SU-DHL-6 (cell line): ENCODE measurements at regions not wholly inside any gene's neighbourhood (a gene's known extent, or its start where the extent isn't known, plus 50 kb on each side); places are given as distances from the start of the nearest gene placed in this dataset.

ENCODE experiments used
- H2AFZ ChIP-seq: fragments of 200-600 bp; sonication (generic); 2 replicates; pipeline ENCODE4 v1.6.1; 2014; ENCODE audit warnings: low read depth, mild to moderate bottlenecking, moderate library complexity, mixed read lengths, antibody characterized with exemption, low read length; ENCODE audit not compliant: severe bottlenecking
- H3F3A ChIP-seq: fragments of 200-600 bp; shearing (Covaris generic); 2 replicates; pipeline ENCODE4 v1.6.0; 2016; ENCODE audit warnings: antibody characterized with exemption, mild to moderate bottlenecking; ENCODE audit not compliant: insufficient read depth
- H3K27ac ChIP-seq: fragments of 200-600 bp; sonication (generic); 2 replicates; pipeline ENCODE4 v1.5.1; 2016; ENCODE audit warnings: low read depth, mild to moderate bottlenecking, low read length, moderate library complexity, mixed read lengths
- H3K27me3 ChIP-seq: fragments of 200-600 bp; sonication (generic), shearing (Covaris generic); 2 replicates; pipeline ENCODE4 v1.6.0; 2014; ENCODE audit warnings: mild to moderate bottlenecking, low read length
- H3K36me3 ChIP-seq: fragments of 200-600 bp; sonication (generic); 2 replicates; pipeline ENCODE4 v1.6.1; 2014; ENCODE audit warnings: mild to moderate bottlenecking, low read length, mixed read lengths
- H3K4me2 ChIP-seq: fragments of 300-600, 200-600 bp; shearing (Covaris generic), sonication (generic); 2 replicates; pipeline ENCODE4 v1.6.0; 2014; ENCODE audit warnings: low read length, low read depth, mild to moderate bottlenecking; ENCODE audit not compliant: poor library complexity, severe bottlenecking
- H3K4me3 ChIP-seq: fragments of 200-600 bp; sonication (generic); 2 replicates; pipeline ENCODE4 v1.5.1; 2014; ENCODE audit warnings: antibody characterized with exemption, low read length, mild to moderate bottlenecking, mixed read lengths; ENCODE audit not compliant: insufficient read depth, poor library complexity, severe bottlenecking
- H3K79me2 ChIP-seq: fragments of 200-600 bp; sonication (generic); 2 replicates; pipeline ENCODE4 v1.6.1; 2014; ENCODE audit warnings: mild to moderate bottlenecking, low read length, moderate library complexity; ENCODE audit not compliant: insufficient read depth
- H3K9ac ChIP-seq: fragments of 200-600 bp; sonication (generic); 2 replicates; pipeline ENCODE4 v1.7.0; 2014; ENCODE audit warnings: mild to moderate bottlenecking, low read length
- H3K9me2 ChIP-seq: fragments of 200-600 bp; sonication (generic); replicated peaks from 2 replicates; pipeline ENCODE4 v1.6.1; 2014; ENCODE audit warnings: low read length; ENCODE audit not compliant: insufficient read depth
- H3K9me3 ChIP-seq: fragments of 200-600 bp; sonication (generic); 2 replicates; pipeline ENCODE4 v1.6.1; 2014; ENCODE audit warnings: low read length, mixed read lengths; ENCODE audit not compliant: insufficient read depth
- H4K20me1 ChIP-seq: fragments of 200-600 bp; sonication (generic); 2 replicates; pipeline ENCODE4 v1.6.1; 2014; ENCODE audit warnings: low read depth, mild to moderate bottlenecking, antibody characterized with exemption, low read length, moderate library complexity, mixed read lengths
- CTCF ChIP-seq: fragments of 200-600 bp; sonication (generic); IDR thresholded peaks from one replicate; pipeline ENCODE4 v1.5.1; 2017; ENCODE audit warnings: antibody characterized with exemption, mild to moderate bottlenecking, low read length, moderate library complexity; ENCODE audit not compliant: insufficient read depth, poor library complexity, severe bottlenecking
- EZH2phosphoT487 ChIP-seq: fragments of 200-600 bp; sonication (generic), shearing (Covaris generic); conservative IDR thresholded peaks from 2 replicates; pipeline ENCODE4 v1.6.1; 2018; ENCODE audit warnings: mild to moderate bottlenecking, antibody characterized with exemption, low read length, moderate library complexity, mixed read lengths

- Histone ChIP-seq H3K27me3 (no peaks in the 10 kb centered on the region), H3K4me2 (no peak overlapping the region), H3K79me2 (no peaks in the 10 kb centered on the region), H3F3A (no peaks in the 10 kb centered on the region), H3K9me3 (no peaks in the 10 kb centered on the region), H3K36me3 (no peaks in the 10 kb centered on the region), H4K20me1 (no peaks in the 10 kb centered on the region), H2AFZ (no peak overlapping the region), H3K9ac (no peak overlapping the region), H3K27ac (no peak overlapping the region), H3K4me3 (no peak overlapping the region), H3K9me2 (no peaks in the 10 kb centered on the region)
- no peak for TF ChIP-seq EZH2phosphoT487
- TF ChIP-seq CTCF = no peak
These were observed 66.0 kb upstream of the HAAO start for GRCh38 chr2:42858140-42859005.

- H3K4me3 ChIP-seq = no peak overlapping the region
- H3K27ac ChIP-seq = no peak overlapping the region
- no peak for TF ChIP-seq CTCF
- TF ChIP-seq EZH2phosphoT487 = no peak
- H3K9me3 ChIP-seq = no peaks in the 10 kb centered on the region
- no peaks in the 10 kb centered on the region for H3F3A ChIP-seq
- H4K20me1 ChIP-seq = no peaks in the 10 kb centered on the region
- H3K79me2 ChIP-seq = no peaks in the 10 kb centered on the region
- no peaks in the 10 kb centered on the region for H3K27me3 ChIP-seq
- H3K36me3 ChIP-seq = no peaks in the 10 kb centered on the region
- no peak overlapping the region for H2AFZ ChIP-seq
- no peak overlapping the region for H3K9ac ChIP-seq
- H3K4me2 ChIP-seq = no peak overlapping the region
- H3K9me2 ChIP-seq = no peaks in the 10 kb centered on the region
These were observed 64.7 kb upstream of the HAAO start for GRCh38 chr2:42856891-42857632.

GRCh38 chr2:42856106-42856860 is 63.9 kb upstream of the HAAO start:
- no peak overlapping the region for H3K9ac ChIP-seq
- no peaks in the 10 kb centered on the region for H3F3A ChIP-seq
- no peaks in the 10 kb centered on the region for H3K36me3 ChIP-seq
- no peaks in the 10 kb centered on the region for H3K27me3 ChIP-seq
- no peak overlapping the region for H3K4me3 ChIP-seq
- H4K20me1 ChIP-seq = no peaks in the 10 kb centered on the region
- no peak for TF ChIP-seq CTCF
- TF ChIP-seq EZH2phosphoT487 = no peak
- H3K79me2 ChIP-seq = no peaks in the 10 kb centered on the region
- no peaks in the 10 kb centered on the region for H3K9me2 ChIP-seq
- H2AFZ ChIP-seq = no peak overlapping the region
- no peak overlapping the region for H3K27ac ChIP-seq
- H3K9me3 ChIP-seq = no peaks in the 10 kb centered on the region
- no peak overlapping the region for H3K4me2 ChIP-seq
